ENCODE measurements at regions not wholly inside any gene's neighbourhood (a gene's known extent, or its start where the extent isn't known, plus 50 kb on each side); places are given as distances from the start of the nearest gene placed in this dataset.
A peak's percentile ranks its signal among the peaks of the same experiment; 100 is the strongest.
"Not testable (repeated sequence)": the region's sequence is repeated elsewhere in the genome, so short reads cannot be mapped to it uniquely, and the experiment has no call there.

- DNase-seq (ENCODE audit: low spot score) = peak; percentile 47
- intact Hi-C loops (cut with DNase I) = no loop called here
- peak; percentile 58 for ATAC-seq
Measured at GRCh38 chr3:127044996-127045395, 62.1 kb downstream of the PLXNA1 start.

- no peak for ATAC-seq
- intact Hi-C loops (cut with DNase I) = no loop called here
Measured at GRCh38 chr3:127045435-127046045, 62.6 kb downstream of the PLXNA1 start.

GRCh38 chr3:127046690-127047089 lies 63.8 kb downstream of the PLXNA1 start:
- intact Hi-C loops (cut with DNase I); ATAC-seq: not testable (repeated sequence)
- DNase-seq (ENCODE audit: low spot score) = peak; percentile 34

More at GRCh38 chr3:127045435-127046045, 62.6 kb downstream of the PLXNA1 start:
- no peak for DNase-seq (ENCODE audit: low spot score)

GRCh38 chr3:127049393-127049792 lies 66.5 kb downstream of the PLXNA1 start:
- DNase-seq (ENCODE audit: low spot score) (no peak), ATAC-seq (no peak)
- intact Hi-C loops (cut with DNase I) = no loop called here

- intact Hi-C loops (cut with DNase I) = no loop called here
- ATAC-seq (no peak), DNase-seq (ENCODE audit: low spot score) (peak; percentile 38)
Measured at GRCh38 chr3:127050733-127051132, 67.8 kb downstream of the PLXNA1 start.

- intact Hi-C loops (cut with DNase I) = no loop called here
- peak; percentile 96 for ATAC-seq
- peak; percentile 83 for DNase-seq (ENCODE audit: low spot score)
Measured at GRCh38 chr3:127052121-127052561, 69.2 kb downstream of the PLXNA1 start.

- intact Hi-C loops (cut with DNase I) = no loop called here
- ATAC-seq (peak; percentile 11), DNase-seq (ENCODE audit: low spot score) (peak; percentile 32)
Measured at GRCh38 chr3:127053026-127053425, 70.1 kb downstream of the PLXNA1 start.

- intact Hi-C loops (cut with DNase I) = no loop called here
- ATAC-seq (peak; percentile 62), DNase-seq (ENCODE audit: low spot score) (peak; percentile 54)
Measured at GRCh38 chr3:127053450-127053849, 70.5 kb downstream of the PLXNA1 start.

- DNase-seq (ENCODE audit: low spot score) (peak; percentile 54), ATAC-seq (peak; percentile 19)
- intact Hi-C loops (cut with DNase I) = no loop called here
Measured at GRCh38 chr3:127053979-127054378, 71.1 kb downstream of the PLXNA1 start.

GRCh38 chr3:127056281-127056680 lies 73.4 kb downstream of the PLXNA1 start:
- ATAC-seq (no peak), DNase-seq (ENCODE audit: low spot score) (peak; percentile 27)
- intact Hi-C loops (cut with DNase I) = no loop called here

GRCh38 chr3:127056976-127057375 lies 74.1 kb downstream of the PLXNA1 start:
- intact Hi-C loops (cut with DNase I) = no loop called here
- DNase-seq (ENCODE audit: low spot score) (no peak), ATAC-seq (no peak)

GRCh38 chr3:127059072-127059471 lies 76.2 kb downstream of the PLXNA1 start:
- ATAC-seq = peak; percentile 45
- no peak for DNase-seq (ENCODE audit: low spot score)
- intact Hi-C loops (cut with DNase I) = no loop called here

- peak; percentile 25 for DNase-seq (ENCODE audit: low spot score)
Measured at GRCh38 chr3:127061641-127062040, 78.7 kb downstream of the PLXNA1 start.

GRCh38 chr3:127062926-127063325 lies 80.0 kb downstream of the PLXNA1 start:
- peak; percentile 42 for DNase-seq (ENCODE audit: low spot score)
- intact Hi-C loops (cut with DNase I) = no loop called here
- ATAC-seq = peak; percentile 13

More at GRCh38 chr3:127061641-127062040, 78.7 kb downstream of the PLXNA1 start:
- no peak for ATAC-seq
- intact Hi-C loops (cut with DNase I) = no loop called here

- DNase-seq (ENCODE audit: low spot score) = no peak
- ATAC-seq = no peak
- intact Hi-C loops (cut with DNase I) = no loop called here
Measured at GRCh38 chr3:127063916-127064315, 81.0 kb downstream of the PLXNA1 start.

- intact Hi-C loops (cut with DNase I) = no loop called here
- DNase-seq (ENCODE audit: low spot score) = peak; percentile 39
- peak; percentile 40 for ATAC-seq
Measured at GRCh38 chr3:127064391-127065137, 81.6 kb downstream of the PLXNA1 start.

GRCh38 chr3:127065138-127065427 lies 82.2 kb downstream of the PLXNA1 start:
- intact Hi-C loops (cut with DNase I) = no loop called here
- DNase-seq (ENCODE audit: low spot score) (no peak), ATAC-seq (no peak)

- ATAC-seq (peak; percentile 60), DNase-seq (ENCODE audit: low spot score) (peak; percentile 48)
- intact Hi-C loops (cut with DNase I) = no loop called here
Measured at GRCh38 chr3:127065561-127066290, 82.8 kb downstream of the PLXNA1 start.

- ATAC-seq = no peak
- DNase-seq (ENCODE audit: low spot score) = no peak
- intact Hi-C loops (cut with DNase I) = no loop called here
Measured at GRCh38 chr3:127066635-127067034, 83.7 kb downstream of the PLXNA1 start.

All from sciatic nerve (tissue), 2 donors.